ENCODE measurements at regions not wholly inside any gene's neighbourhood (a gene's known extent, or its start where the extent isn't known, plus 50 kb on each side); places are given as distances from the start of the nearest gene placed in this dataset.

DNA sequence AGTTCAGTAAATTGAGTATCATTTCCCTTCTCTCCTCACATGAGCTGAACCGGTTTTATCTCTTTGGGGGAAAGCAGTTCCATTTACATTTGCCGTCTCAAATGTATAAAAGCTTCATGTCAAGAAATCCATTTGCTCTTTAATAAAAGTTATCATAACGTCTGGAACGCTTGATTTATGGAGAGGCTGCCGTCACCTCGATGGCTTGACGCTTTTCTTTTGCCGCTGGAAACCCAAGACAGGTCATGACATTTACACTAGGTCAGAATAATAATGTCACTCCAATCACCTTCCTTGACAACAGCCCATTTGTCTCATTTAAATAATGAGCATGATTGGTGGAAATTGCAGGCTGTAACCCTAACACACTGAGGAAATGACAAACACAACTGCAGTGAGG lies 443.4 kb downstream of the IRX1 start:
- H3K9me3 ChIP-seq, result no peaks in the 10 kb centered on the region
- WGBS, 2 donors (ENCODE audit: low coverage in 1 of 2), result 43 to 44% methylated on average over 7 to 8 of the region's 8 CpGs
- TF ChIP-seq POLR2AphosphoS5 (IDR thresholded peaks at IDR 0.05), result no peak
- TF ChIP-seq POLR2A (IDR thresholded peaks at IDR 0.05), result no peak
- TF ChIP-seq EP300 (IDR thresholded peaks at IDR 0.05), result no peak
- TF ChIP-seq, protein P1, sequence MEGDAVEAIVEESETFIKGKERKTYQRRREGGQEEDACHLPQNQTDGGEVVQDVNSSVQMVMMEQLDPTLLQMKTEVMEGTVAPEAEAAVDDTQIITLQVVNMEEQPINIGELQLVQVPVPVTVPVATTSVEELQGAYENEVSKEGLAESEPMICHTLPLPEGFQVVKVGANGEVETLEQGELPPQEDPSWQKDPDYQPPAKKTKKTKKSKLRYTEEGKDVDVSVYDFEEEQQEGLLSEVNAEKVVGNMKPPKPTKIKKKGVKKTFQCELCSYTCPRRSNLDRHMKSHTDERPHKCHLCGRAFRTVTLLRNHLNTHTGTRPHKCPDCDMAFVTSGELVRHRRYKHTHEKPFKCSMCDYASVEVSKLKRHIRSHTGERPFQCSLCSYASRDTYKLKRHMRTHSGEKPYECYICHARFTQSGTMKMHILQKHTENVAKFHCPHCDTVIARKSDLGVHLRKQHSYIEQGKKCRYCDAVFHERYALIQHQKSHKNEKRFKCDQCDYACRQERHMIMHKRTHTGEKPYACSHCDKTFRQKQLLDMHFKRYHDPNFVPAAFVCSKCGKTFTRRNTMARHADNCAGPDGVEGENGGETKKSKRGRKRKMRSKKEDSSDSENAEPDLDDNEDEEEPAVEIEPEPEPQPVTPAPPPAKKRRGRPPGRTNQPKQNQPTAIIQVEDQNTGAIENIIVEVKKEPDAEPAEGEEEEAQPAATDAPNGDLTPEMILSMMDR (IDR thresholded peaks at IDR 0.05), result no peak
- no peaks in the 10 kb centered on the region for H3K36me3 ChIP-seq
- no peak overlapping the region for H3K4me3 ChIP-seq
- ATAC-seq, result no peak
- H3K27me3 ChIP-seq, result no peaks in the 10 kb centered on the region
- no peaks in the 10 kb centered on the region for H3K4me1 ChIP-seq
- no peak overlapping the region for H3K27ac ChIP-seq

DNA sequence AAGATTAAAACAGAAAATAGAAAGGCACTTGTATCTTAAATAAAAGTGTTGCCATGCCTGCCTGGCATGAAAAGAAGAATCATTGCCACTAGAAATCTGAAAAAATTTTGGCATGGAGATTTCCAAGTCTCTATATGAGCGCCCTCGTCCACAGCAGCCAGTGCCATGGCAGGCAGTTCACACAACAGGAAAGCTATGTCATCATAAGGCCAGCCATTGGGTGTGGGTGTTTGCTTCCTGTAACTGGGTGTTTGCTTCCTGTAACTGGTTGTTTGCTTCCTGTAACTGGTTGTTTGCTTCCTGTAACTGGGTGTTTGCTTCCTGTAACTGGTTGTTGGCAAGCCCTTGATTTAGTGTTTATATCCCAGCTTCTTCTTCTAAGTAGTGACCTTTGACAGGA lies 446.7 kb downstream of the IRX1 start:
- Histone ChIP-seq H3K27me3 (no peaks in the 10 kb centered on the region), H3K36me3 (no peaks in the 10 kb centered on the region), H3K9me3 (no peaks in the 10 kb centered on the region), H3K4me3 (no peak overlapping the region), H3K27ac (no peak overlapping the region), H3K4me1 (no peaks in the 10 kb centered on the region)
- 76 to 100% methylated on average over 1 to 2 of the region's 2 CpGs for WGBS, 2 donors (ENCODE audit: low coverage in 1 of 2)
- no peak for ATAC-seq
- TF ChIP-seq POLR2A (IDR thresholded peaks at IDR 0.05) (no peak), POLR2AphosphoS5 (IDR thresholded peaks at IDR 0.05) (no peak), EP300 (IDR thresholded peaks at IDR 0.05) (no peak)
- TF ChIP-seq, protein P1 (IDR thresholded peaks at IDR 0.05), result no peak

DNA sequence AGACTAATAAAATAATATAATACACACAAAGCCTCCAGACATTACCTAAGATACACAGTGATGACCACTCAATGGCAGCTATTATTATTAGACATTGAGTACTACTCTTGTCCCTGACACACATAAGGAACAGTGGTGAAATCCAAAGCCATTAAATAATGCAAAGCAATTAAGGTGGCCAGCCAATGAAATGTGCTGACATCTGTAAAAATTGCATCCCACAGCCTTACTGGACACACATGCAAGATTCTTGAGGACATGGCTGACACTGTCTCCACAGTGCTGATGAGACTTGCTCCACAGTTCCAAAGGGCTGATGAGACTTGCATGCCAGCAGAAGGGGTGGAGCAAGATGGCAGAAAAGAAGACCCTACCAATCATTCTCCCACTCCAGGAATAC lies 447.5 kb downstream of the IRX1 start:
- H3K27me3 ChIP-seq, result no peaks in the 10 kb centered on the region
- no peaks in the 10 kb centered on the region for H3K4me1 ChIP-seq
- TF ChIP-seq POLR2AphosphoS5 (IDR thresholded peaks at IDR 0.05) (no peak), POLR2A (IDR thresholded peaks at IDR 0.05) (no peak)
- H3K9me3 ChIP-seq, result no peaks in the 10 kb centered on the region
- no peak overlapping the region for H3K4me3 ChIP-seq
- H3K27ac ChIP-seq, result no peak overlapping the region
- ATAC-seq, result no peak
- H3K36me3 ChIP-seq, result no peaks in the 10 kb centered on the region

DNA sequence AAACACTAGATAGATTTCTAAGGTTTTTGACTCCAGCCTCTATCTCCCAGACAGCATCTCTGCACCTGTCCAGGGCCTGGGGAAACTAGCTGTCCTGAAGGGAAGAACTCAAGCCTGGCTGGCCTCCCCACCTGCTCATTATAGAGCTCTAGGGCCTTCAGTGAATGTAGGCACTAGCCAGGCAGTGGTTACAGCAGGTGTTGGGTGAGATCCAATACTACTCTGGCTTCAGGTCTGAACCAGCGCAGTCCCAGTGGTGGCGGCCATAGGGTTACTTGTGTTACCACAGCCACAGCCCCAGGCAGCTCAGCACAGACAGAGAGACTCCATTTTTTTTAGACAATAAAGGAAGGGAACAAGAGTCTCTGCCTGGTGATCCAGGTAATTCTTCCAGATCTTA lies 449.2 kb downstream of the IRX1 start:
- H3K4me1 ChIP-seq, result no peaks in the 10 kb centered on the region
- H3K9me3 ChIP-seq, result no peaks in the 10 kb centered on the region
- ATAC-seq, result no peak
- no peak overlapping the region for H3K27ac ChIP-seq
- no peaks in the 10 kb centered on the region for H3K36me3 ChIP-seq
- TF ChIP-seq POLR2A (IDR thresholded peaks at IDR 0.05) (no peak), EP300 (IDR thresholded peaks at IDR 0.05) (no peak), POLR2AphosphoS5 (IDR thresholded peaks at IDR 0.05) (no peak)
- TF ChIP-seq, protein P1 (IDR thresholded peaks at IDR 0.05), result no peak
- no peak overlapping the region for H3K4me3 ChIP-seq
- WGBS, 2 donors (ENCODE audit: low coverage in 1 of 2), result 100% methylated on average over 1 of the region's 2 CpGs; no CpG with 5 or more reads in 1 of the 2 donors
- no peaks in the 10 kb centered on the region for H3K27me3 ChIP-seq

DNA sequence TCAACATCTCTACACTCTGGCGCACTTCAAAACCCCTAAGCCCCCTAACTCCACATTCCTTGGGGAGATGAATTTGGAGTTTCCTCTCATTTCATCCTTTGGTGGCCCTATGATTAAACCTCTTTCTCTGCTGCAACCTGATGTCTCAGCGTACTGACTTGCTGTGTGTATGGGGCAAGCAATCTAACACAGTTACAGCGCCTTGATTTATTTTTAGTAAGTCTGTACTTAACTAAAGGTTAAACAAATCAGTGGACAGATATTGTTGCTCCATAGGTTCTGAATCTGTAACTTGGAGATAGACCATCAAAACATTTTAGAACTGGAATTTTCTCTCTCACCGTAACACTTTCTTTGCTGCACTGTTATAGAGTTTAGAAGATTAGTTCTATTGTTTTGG lies 452.8 kb downstream of the IRX1 start:
- Histone ChIP-seq H3K4me3 (no peak overlapping the region), H3K9me3 (no peaks in the 10 kb centered on the region), H3K27me3 (no peaks in the 10 kb centered on the region), H3K36me3 (no peaks in the 10 kb centered on the region), H3K27ac (no peak overlapping the region), H3K4me1 (no peaks in the 10 kb centered on the region)
- 56 to 61% methylated on average over 4 of the region's 4 CpGs for WGBS, 2 donors (ENCODE audit: low coverage in 1 of 2)
- TF ChIP-seq EP300 (IDR thresholded peaks at IDR 0.05), result no peak
- TF ChIP-seq POLR2A (IDR thresholded peaks at IDR 0.05), result no peak
- TF ChIP-seq, protein P1 (IDR thresholded peaks at IDR 0.05), result no peak
- no peak for TF ChIP-seq POLR2AphosphoS5 (IDR thresholded peaks at IDR 0.05)
- no peak for ATAC-seq
